ENCODE measurements at regions not wholly inside any gene's neighbourhood (a gene's known extent, or its start where the extent isn't known, plus 50 kb on each side); places are given as distances from the start of the nearest gene placed in this dataset.

DNA sequence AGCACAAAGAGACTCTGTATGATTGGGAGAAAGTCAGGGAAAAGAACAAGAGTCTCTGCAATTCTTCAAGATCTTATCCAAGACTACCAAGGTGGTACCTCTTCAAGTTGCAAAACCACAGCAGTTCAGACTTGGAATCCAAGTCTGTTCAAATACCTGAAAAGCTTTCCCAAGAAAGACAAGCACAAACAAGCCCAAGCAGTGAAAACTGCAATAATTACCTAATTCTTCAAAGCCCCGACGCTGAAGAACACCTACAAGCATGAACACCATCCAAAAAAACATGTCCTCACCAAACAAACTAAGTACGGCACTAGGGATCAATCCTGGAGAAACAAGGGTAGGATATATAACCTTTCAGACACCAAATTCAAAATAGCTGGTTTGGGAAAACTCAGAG is 299.3 kb upstream of the ALCAM start:
- 62% methylated on average over 3 of the region's 3 CpGs for WGBS (ENCODE audit: insufficient coverage, insufficient replicate concordance, low lambda C conversion rate, missing lambda C conversion rate)
- Histone ChIP-seq H3K4me3 (no peak overlapping the region), H3K27ac (ENCODE audit: control insufficient read depth, insufficient read depth) (no peak overlapping the region), H4K20me1 (ENCODE audit: control insufficient read depth, insufficient read depth) (no peaks in the 10 kb centered on the region), H3K27me3 (replicated peaks in 1 of 2; ENCODE audit: control insufficient read depth in 2 of 2, insufficient read depth in 2 of 2, low read length in 1 of 2) (no peaks in the 10 kb centered on the region), H3K9ac (ENCODE audit: control insufficient read depth, insufficient read depth, low read length) (no peak overlapping the region), H3K9me3 (replicated peaks; ENCODE audit: control insufficient read depth, insufficient read depth, low read length) (no peaks in the 10 kb centered on the region), H3K79me2 (ENCODE audit: control insufficient read depth, insufficient read depth, low read length) (no peaks in the 10 kb centered on the region), H3K36me3 (ENCODE audit: control insufficient read depth in 2 of 2, insufficient read depth in 2 of 2, low read length in 1 of 2) (no peaks in the 10 kb centered on the region), H3K4me2 (ENCODE audit: control insufficient read depth, insufficient read depth) (no peak overlapping the region), H3K4me1 (ENCODE audit: control insufficient read depth, insufficient read depth, low read length) (no peaks in the 10 kb centered on the region), H2AFZ (ENCODE audit: control insufficient read depth, low read depth, low read length) (no peak overlapping the region)
- ChIA-PET RAD21 (ENCODE audit: unreplicated experiment) (no interaction called here), SMC1A (ENCODE audit: uncharacterized antibody, unreplicated experiment) (no interaction called here), POLR2A (no interaction called here), CTCF (no interaction called here)
- intact Hi-C loops (cut with micrococcal nuclease; ENCODE audit: unreplicated experiment) (no loop called here), in situ Hi-C loops (cut with MboI) (no loop called here)
- DNase-seq (ENCODE audit: low read depth, low spot score): no peak
- no peak for ATAC-seq
- no TSS peak for BruUV-seq (replicated peaks)
- no peak for FAIRE-seq
- TF ChIP-seq FOXM1 (IDR thresholded peaks at IDR 0.05; ENCODE audit: low read depth, low read length) (no peak), EP300 (IDR thresholded peaks at IDR 0.05; ENCODE audit: borderline replicate concordance in 1 of 2, control insufficient read depth in 1 of 2, low read depth in 2 of 2, low read length in 2 of 2) (no peak), CREM (IDR thresholded peaks at IDR 0.05; ENCODE audit: low read depth) (no peak), ZNF207 (IDR thresholded peaks at IDR 0.05; ENCODE audit: borderline replicate concordance) (no peak), SREBF1 (IDR thresholded peaks at IDR 0.05; ENCODE audit: low read length) (no peak), EGR1 (IDR thresholded peaks at IDR 0.05; ENCODE audit: borderline replicate concordance in 1 of 2, low read depth in 2 of 2, low read length in 2 of 2) (no peak), IRF4 (IDR thresholded peaks at IDR 0.05; ENCODE audit: low read depth, low read length) (no peak), KDM1A (IDR thresholded peaks at IDR 0.05; ENCODE audit: borderline replicate concordance) (no peak), POLR2A (IDR thresholded peaks at IDR 0.05; ENCODE audit: low read depth, low read length) (no peak), RUNX3 (IDR thresholded peaks at IDR 0.05; ENCODE audit: low read length) (no peak), WRNIP1 (IDR thresholded peaks at IDR 0.05; ENCODE audit: borderline replicate concordance, low read depth, low read length) (no peak), SIX5 (IDR thresholded peaks at IDR 0.05; ENCODE audit: low read depth, low read length, severe bottlenecking) (no peak), CBFB (IDR thresholded peaks at IDR 0.05; ENCODE audit: low read depth) (no peak), ZNF384 (IDR thresholded peaks at IDR 0.05; ENCODE audit: borderline replicate concordance, low read depth, low read length) (no peak)
- TF ChIP-seq, protein P1, sequence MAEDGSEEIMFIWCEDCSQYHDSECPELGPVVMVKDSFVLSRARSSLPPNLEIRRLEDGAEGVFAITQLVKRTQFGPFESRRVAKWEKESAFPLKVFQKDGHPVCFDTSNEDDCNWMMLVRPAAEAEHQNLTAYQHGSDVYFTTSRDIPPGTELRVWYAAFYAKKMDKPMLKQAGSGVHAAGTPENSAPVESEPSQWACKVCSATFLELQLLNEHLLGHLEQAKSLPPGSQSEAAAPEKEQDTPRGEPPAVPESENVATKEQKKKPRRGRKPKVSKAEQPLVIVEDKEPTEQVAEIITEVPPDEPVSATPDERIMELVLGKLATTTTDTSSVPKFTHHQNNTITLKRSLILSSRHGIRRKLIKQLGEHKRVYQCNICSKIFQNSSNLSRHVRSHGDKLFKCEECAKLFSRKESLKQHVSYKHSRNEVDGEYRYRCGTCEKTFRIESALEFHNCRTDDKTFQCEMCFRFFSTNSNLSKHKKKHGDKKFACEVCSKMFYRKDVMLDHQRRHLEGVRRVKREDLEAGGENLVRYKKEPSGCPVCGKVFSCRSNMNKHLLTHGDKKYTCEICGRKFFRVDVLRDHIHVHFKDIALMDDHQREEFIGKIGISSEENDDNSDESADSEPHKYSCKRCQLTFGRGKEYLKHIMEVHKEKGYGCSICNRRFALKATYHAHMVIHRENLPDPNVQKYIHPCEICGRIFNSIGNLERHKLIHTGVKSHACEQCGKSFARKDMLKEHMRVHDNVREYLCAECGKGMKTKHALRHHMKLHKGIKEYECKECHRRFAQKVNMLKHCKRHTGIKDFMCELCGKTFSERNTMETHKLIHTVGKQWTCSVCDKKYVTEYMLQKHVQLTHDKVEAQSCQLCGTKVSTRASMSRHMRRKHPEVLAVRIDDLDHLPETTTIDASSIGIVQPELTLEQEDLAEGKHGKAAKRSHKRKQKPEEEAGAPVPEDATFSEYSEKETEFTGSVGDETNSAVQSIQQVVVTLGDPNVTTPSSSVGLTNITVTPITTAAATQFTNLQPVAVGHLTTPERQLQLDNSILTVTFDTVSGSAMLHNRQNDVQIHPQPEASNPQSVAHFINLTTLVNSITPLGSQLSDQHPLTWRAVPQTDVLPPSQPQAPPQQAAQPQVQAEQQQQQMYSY (CRISPR knock-in tag; IDR thresholded peaks at IDR 0.05): no peak
- TF ChIP-seq, protein P2, sequence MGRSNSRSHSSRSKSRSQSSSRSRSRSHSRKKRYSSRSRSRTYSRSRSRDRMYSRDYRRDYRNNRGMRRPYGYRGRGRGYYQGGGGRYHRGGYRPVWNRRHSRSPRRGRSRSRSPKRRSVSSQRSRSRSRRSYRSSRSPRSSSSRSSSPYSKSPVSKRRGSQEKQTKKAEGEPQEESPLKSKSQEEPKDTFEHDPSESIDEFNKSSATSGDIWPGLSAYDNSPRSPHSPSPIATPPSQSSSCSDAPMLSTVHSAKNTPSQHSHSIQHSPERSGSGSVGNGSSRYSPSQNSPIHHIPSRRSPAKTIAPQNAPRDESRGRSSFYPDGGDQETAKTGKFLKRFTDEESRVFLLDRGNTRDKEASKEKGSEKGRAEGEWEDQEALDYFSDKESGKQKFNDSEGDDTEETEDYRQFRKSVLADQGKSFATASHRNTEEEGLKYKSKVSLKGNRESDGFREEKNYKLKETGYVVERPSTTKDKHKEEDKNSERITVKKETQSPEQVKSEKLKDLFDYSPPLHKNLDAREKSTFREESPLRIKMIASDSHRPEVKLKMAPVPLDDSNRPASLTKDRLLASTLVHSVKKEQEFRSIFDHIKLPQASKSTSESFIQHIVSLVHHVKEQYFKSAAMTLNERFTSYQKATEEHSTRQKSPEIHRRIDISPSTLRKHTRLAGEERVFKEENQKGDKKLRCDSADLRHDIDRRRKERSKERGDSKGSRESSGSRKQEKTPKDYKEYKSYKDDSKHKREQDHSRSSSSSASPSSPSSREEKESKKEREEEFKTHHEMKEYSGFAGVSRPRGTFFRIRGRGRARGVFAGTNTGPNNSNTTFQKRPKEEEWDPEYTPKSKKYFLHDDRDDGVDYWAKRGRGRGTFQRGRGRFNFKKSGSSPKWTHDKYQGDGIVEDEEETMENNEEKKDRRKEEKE (IDR thresholded peaks at IDR 0.05): no peak
- TF ChIP-seq, protein P3, sequence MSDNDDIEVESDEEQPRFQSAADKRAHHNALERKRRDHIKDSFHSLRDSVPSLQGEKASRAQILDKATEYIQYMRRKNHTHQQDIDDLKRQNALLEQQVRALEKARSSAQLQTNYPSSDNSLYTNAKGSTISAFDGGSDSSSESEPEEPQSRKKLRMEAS (IDR thresholded peaks at IDR 0.05; ENCODE audit: low read depth, low read length): no peak
